H1 (cell line): ENCODE measurements at regions not wholly inside any gene's neighbourhood (a gene's known extent, or its start where the extent isn't known, plus 50 kb on each side); places are given as distances from the start of the nearest gene placed in this dataset.

Source experiments
- BRCA1 ChIP-seq: IDR thresholded peaks from 2 replicates; pipeline ENCODE4 v1.6.1; 2012; ENCODE audit warnings: low read depth, low read length, improper control_type of control experiment
- CHD1 ChIP-seq: IDR thresholded peaks from 2 replicates; pipeline ENCODE4 v1.6.1; 2012; ENCODE audit warnings: low read depth, low read length, improper control_type of control experiment
- CTCF ChIP-seq, 3 experiments: IDR thresholded peaks; 1 replicate in 2 of 3; 2 replicates in 1 of 3; pipeline versions ENCODE4 v1.5.1 to v1.6.1; 2011; ENCODE audit warnings: low read length in 3 of 3, mild to moderate bottlenecking in 3 of 3, inconsistent platforms in 2 of 3, low read depth in 1 of 3, moderate library complexity in 1 of 3; ENCODE audit not compliant: insufficient read depth in 1 of 3; ENCODE audit errors: control extremely low read depth in 1 of 3
- GABPA ChIP-seq: IDR thresholded peaks from 2 replicates; pipeline ENCODE4 v1.6.1; 2011; ENCODE audit warnings: mild to moderate bottlenecking, low read length, moderate library complexity, borderline replicate concordance; ENCODE audit not compliant: insufficient read depth
- JUN ChIP-seq: IDR thresholded peaks from 2 replicates; pipeline ENCODE4 v1.6.1; 2011; ENCODE audit warnings: low read depth, mild to moderate bottlenecking, improper control_type of control experiment, low read length
- KDM1A ChIP-seq: fragments of 200-600, 300-600 bp; sonication (generic); IDR thresholded peaks from 2 replicates; pipeline ENCODE4 v1.7.1; 2016; ENCODE audit warnings: mild to moderate bottlenecking, low read length, borderline replicate concordance
- NRF1 ChIP-seq: IDR thresholded peaks from 2 replicates; pipeline ENCODE4 v1.6.1; 2011; ENCODE audit warnings: mild to moderate bottlenecking, low read depth, low read length, improper control_type of control experiment
- POLR2A ChIP-seq, 2 experiments: IDR thresholded peaks; 1 replicate in 1 of 2; 2 replicates in 1 of 2; pipeline ENCODE4 v1.6.1; 2011; ENCODE audit warnings: low read depth in 2 of 2, low read length in 2 of 2, mild to moderate bottlenecking in 2 of 2; ENCODE audit errors: control extremely low read depth in 1 of 2
- POLR2AphosphoS5 ChIP-seq: IDR thresholded peaks from 2 replicates; pipeline ENCODE4 v1.6.1; 2011; ENCODE audit warnings: low read depth, low read length
- POU5F1 ChIP-seq: IDR thresholded peaks from 2 replicates; pipeline ENCODE4 v1.6.1; 2011; ENCODE audit warnings: low read depth, mild to moderate bottlenecking, low read length, moderate library complexity
- RAD21 ChIP-seq, 2 experiments: IDR thresholded peaks in 1 of 2; conservative IDR thresholded peaks in 1 of 2; 2 replicates each; pipeline ENCODE4 v1.6.1; 2011; ENCODE audit warnings: low read depth in 2 of 2, low read length in 2 of 2, improper control_type of control experiment in 1 of 2, inconsistent platforms in 1 of 2, mild to moderate bottlenecking in 1 of 2, moderate library complexity in 1 of 2
- RFX5 ChIP-seq: IDR thresholded peaks from 2 replicates; pipeline ENCODE4 v1.6.1; 2011; ENCODE audit warnings: low read depth, low read length, improper control_type of control experiment, borderline replicate concordance

GRCh38 chr9:88258024-88258423, 119.7 kb upstream of the SPATA31C2 start:
- TF ChIP-seq JUN (no peak), CTCF (IDR thresholded peaks at IDR 0.05; ENCODE audit: control extremely low read depth in 1 of 3, insufficient read depth in 1 of 3, low read depth in 1 of 3, low read length in 3 of 3) (no peak), GABPA (no peak), RAD21 (IDR thresholded peaks at IDR 0.05 in 1 of 2, conservative IDR thresholded peaks at IDR 0.05 in 1 of 2; ENCODE audit: low read depth in 2 of 2, low read length in 2 of 2) (no peak), POLR2A (IDR thresholded peaks at IDR 0.05; ENCODE audit: control extremely low read depth in 1 of 2, low read depth in 2 of 2, low read length in 2 of 2) (no peak), KDM1A (no peak), RFX5 (no peak), POU5F1 (no peak), CHD1 (no peak), NRF1 (no peak), POLR2AphosphoS5 (no peak), BRCA1 (no peak)
